ENCODE measurements at regions not wholly inside any gene's neighbourhood (a gene's known extent, or its start where the extent isn't known, plus 50 kb on each side); places are given as distances from the start of the nearest gene placed in this dataset.

GRCh38 chr1:22238356-22239224, 95.7 kb upstream of the WNT4 start:
- H3K4me2 ChIP-seq (ENCODE audit: insufficient read depth, low read length) = no peak overlapping the region
- DNase-seq (ENCODE audit: insufficient read length, low spot score, missing footprints) = peak; percentile 65
- H3K4me1 ChIP-seq (ENCODE audit: insufficient read depth, low read length) = no peaks in the 10 kb centered on the region
- H3K36me3 ChIP-seq (ENCODE audit: insufficient read depth, low read length) = no peaks in the 10 kb centered on the region
- H3K27ac ChIP-seq (ENCODE audit: low read depth, low read length) = no peak overlapping the region
- TF ChIP-seq CTCF (IDR thresholded peaks at IDR 0.05; ENCODE audit: extremely low read depth, low read depth, low read length) = no peak
- H3K9me3 ChIP-seq (ENCODE audit: low read depth, low read length) = no peaks in the 10 kb centered on the region
- no peaks in the 10 kb centered on the region for H3K79me2 ChIP-seq (ENCODE audit: insufficient read depth, low read length)
- H2AFZ ChIP-seq (ENCODE audit: low read length) = no peak overlapping the region
- no peaks in the 10 kb centered on the region for H4K20me1 ChIP-seq (ENCODE audit: insufficient read depth, low read length)
- no peak overlapping the region for H3K4me3 ChIP-seq (ENCODE audit: insufficient read depth, low read length)
- H3K27me3 ChIP-seq (ENCODE audit: insufficient read depth, low read length) = peaks cover 12% of the 10 kb centered on the region

GRCh38 chr1:22239378-22239777, 96.5 kb upstream of the WNT4 start:
- no peaks in the 10 kb centered on the region for H3K9me3 ChIP-seq (ENCODE audit: low read depth, low read length)
- no peak for TF ChIP-seq CTCF (IDR thresholded peaks at IDR 0.05; ENCODE audit: extremely low read depth, low read depth, low read length)
- no peaks in the 10 kb centered on the region for H3K79me2 ChIP-seq (ENCODE audit: insufficient read depth, low read length)
- no peaks in the 10 kb centered on the region for H4K20me1 ChIP-seq (ENCODE audit: insufficient read depth, low read length)
- no peak overlapping the region for H2AFZ ChIP-seq (ENCODE audit: low read length)
- H3K4me3 ChIP-seq (ENCODE audit: insufficient read depth, low read length) = no peak overlapping the region
- H3K4me1 ChIP-seq (ENCODE audit: insufficient read depth, low read length) = no peaks in the 10 kb centered on the region
- H3K27ac ChIP-seq (ENCODE audit: low read depth, low read length) = no peak overlapping the region
- no peak overlapping the region for H3K4me2 ChIP-seq (ENCODE audit: insufficient read depth, low read length)
- peaks cover 10% of the 10 kb centered on the region for H3K27me3 ChIP-seq (ENCODE audit: insufficient read depth, low read length)
- peak; percentile 11 for DNase-seq (ENCODE audit: insufficient read length, low spot score, missing footprints)
- no peaks in the 10 kb centered on the region for H3K36me3 ChIP-seq (ENCODE audit: insufficient read depth, low read length)

- Histone ChIP-seq H4K20me1 (ENCODE audit: insufficient read depth, low read length) (no peaks in the 10 kb centered on the region), H3K27me3 (ENCODE audit: insufficient read depth, low read length) (peaks cover 10% of the 10 kb centered on the region), H3K4me3 (ENCODE audit: insufficient read depth, low read length) (no peak overlapping the region), H3K4me2 (ENCODE audit: insufficient read depth, low read length) (no peak overlapping the region), H3K27ac (ENCODE audit: low read depth, low read length) (no peak overlapping the region), H3K9me3 (ENCODE audit: low read depth, low read length) (no peaks in the 10 kb centered on the region), H2AFZ (ENCODE audit: low read length) (no peak overlapping the region), H3K79me2 (ENCODE audit: insufficient read depth, low read length) (no peaks in the 10 kb centered on the region), H3K36me3 (ENCODE audit: insufficient read depth, low read length) (no peaks in the 10 kb centered on the region), H3K4me1 (ENCODE audit: insufficient read depth, low read length) (no peaks in the 10 kb centered on the region)
- DNase-seq (ENCODE audit: insufficient read length, low spot score, missing footprints) = peak; percentile 19
- TF ChIP-seq CTCF (IDR thresholded peaks at IDR 0.05; ENCODE audit: extremely low read depth, low read depth, low read length) = no peak
These were observed 98.4 kb upstream of the WNT4 start for GRCh38 chr1:22241250-22241649.

- Histone ChIP-seq H3K36me3 (ENCODE audit: insufficient read depth, low read length) (no peaks in the 10 kb centered on the region), H3K4me2 (ENCODE audit: insufficient read depth, low read length) (no peak overlapping the region), H3K9me3 (ENCODE audit: low read depth, low read length) (no peaks in the 10 kb centered on the region), H3K27ac (ENCODE audit: low read depth, low read length) (no peak overlapping the region), H3K4me3 (ENCODE audit: insufficient read depth, low read length) (no peak overlapping the region), H3K27me3 (ENCODE audit: insufficient read depth, low read length) (peaks cover 10% of the 10 kb centered on the region), H2AFZ (ENCODE audit: low read length) (no peak overlapping the region), H3K79me2 (ENCODE audit: insufficient read depth, low read length) (no peaks in the 10 kb centered on the region), H4K20me1 (ENCODE audit: insufficient read depth, low read length) (no peaks in the 10 kb centered on the region), H3K4me1 (ENCODE audit: insufficient read depth, low read length) (no peaks in the 10 kb centered on the region)
- peak; percentile 67 for DNase-seq (ENCODE audit: insufficient read length, low spot score, missing footprints)
- TF ChIP-seq CTCF (IDR thresholded peaks at IDR 0.05; ENCODE audit: extremely low read depth, low read depth, low read length) = no peak
These were observed 98.9 kb upstream of the WNT4 start for GRCh38 chr1:22241811-22242210.

Data from osteoblast (primary cell).